DMS153 (cell line): ENCODE measurements at regions not wholly inside any gene's neighbourhood (a gene's known extent, or its start where the extent isn't known, plus 50 kb on each side); places are given as distances from the start of the nearest gene placed in this dataset.
"Not testable (repeated sequence)": the region's sequence is repeated elsewhere in the genome, so short reads cannot be mapped to it uniquely, and the experiment has no call there.

ENCODE experiments used
- DNase-seq: peaks from one replicate; lab custom pipeline; 2025; lab: John Stamatoyannopoulos, UW

DNA sequence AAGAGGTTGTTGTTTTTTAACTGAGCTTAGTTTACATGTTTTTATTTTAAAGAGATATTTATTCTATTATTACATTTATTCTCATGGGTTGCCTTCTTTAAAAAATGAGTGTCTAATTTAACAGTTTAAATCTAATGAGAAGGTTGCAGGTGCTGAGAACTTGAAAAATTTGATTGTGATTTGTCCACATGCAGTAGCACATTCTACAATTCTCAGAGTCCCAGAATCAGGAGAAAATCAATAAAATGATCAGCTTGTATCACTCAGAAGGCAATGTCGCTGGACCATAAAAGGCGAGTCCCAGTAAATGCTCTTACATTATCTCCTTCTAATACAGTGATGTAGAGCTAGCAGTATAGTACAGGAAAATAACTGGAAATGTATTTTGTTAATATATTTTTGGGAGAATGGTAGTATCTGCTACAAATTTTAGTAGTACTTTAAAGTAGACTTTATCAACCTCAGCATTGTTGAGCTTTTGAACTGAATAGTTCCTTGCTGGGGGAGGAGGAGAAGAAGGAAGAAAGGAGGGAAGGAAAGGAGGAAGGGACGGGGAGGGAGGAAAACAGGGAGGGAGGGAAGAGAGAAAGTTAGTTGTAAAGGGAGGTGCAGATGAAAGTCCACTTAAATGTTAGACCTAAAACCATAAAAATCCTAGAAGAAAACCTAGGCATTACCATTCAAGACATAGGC is 458.0 kb downstream of the DOK5 start:
- DNase-seq: no peak

DNA sequence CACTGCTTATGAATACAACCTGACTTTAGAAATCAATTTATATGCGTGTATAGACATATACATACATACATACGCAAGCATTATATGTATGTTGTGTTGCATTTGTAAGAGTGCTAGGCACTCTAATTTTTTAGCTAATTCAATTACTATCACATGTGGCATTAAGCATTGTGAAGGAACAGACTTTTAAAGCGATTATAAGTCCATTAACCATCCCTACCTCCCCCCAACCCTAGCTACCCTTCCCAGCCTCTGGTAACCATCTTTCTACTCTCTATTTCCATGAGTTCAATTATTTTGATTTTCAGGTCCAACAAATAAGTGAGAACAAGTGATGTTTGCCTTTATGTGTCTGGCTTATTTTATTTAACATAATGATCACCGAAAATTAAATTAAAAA is 453.8 kb downstream of the DOK5 start:
- DNase-seq: no peak

- DNase-seq: no peak
These were observed 453.2 kb downstream of the DOK5 start for GRCh38 chr20:54928564-54928963.

GRCh38 chr20:54922636-54923035 is 447.2 kb downstream of the DOK5 start:
- no peak for DNase-seq

- no peak for DNase-seq
These were observed 446.7 kb downstream of the DOK5 start for GRCh38 chr20:54922096-54922495.

- DNase-seq: no peak
These were observed 445.1 kb downstream of the DOK5 start for GRCh38 chr20:54920491-54920890.

DNA sequence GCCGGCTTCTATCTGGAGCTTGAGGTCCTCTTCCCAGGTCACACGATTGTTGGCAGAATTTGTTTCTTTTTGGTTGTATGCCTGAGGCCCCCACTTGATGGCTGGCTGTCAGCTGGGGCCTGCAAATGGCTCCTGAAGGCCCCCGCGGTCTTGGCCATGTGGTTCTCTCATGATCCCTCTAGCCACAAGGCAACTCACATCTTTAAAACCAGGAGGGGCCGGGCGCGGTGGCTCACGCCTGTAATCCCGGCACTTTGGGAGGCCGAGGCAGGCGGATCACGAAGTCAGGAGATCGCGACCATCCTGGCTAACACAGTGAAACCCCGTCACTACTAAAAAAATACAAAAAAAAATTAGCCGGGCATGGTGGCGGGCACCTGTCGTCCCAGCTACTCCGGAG is 443.6 kb downstream of the DOK5 start:
- not testable (repeated sequence) for DNase-seq

DNA sequence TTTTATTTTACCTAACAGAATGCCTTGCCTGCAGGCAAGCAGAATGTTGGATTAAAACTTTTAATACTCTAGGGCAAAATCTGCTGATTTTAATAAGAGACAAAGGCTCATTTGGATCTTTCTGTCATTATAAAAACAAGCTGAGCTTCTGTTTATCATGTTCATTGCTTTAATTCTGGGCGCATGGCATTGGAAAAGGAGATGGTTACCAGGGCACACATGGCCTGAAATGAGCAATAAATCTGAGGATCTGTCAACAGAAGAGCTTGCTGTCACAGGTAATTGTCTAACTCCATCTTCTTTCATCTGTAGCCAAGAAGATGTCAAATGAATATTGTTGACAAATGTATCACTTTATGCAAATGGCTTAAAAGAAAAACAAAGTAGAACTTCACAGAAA is 439.6 kb downstream of the DOK5 start:
- no peak for DNase-seq

DNA sequence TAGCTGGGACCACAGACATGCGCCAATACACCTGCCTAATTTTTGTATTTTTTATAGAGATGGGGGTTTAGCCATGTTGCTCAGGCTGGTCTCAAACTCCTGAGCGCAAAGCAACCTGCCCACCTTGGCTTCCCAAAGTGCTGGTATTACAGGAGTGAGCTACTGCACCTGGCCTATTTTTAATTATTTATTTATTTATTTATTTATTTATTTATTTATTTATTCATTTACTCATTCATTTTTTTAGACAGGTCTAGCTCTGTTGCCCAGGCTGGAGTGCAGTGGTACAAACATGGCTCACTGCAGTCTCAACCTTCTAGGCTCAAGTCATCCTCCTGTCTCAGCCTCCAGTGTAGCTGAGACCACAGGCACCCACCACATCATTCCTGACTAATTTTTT is 434.3 kb downstream of the DOK5 start:
- no peak for DNase-seq

DNA sequence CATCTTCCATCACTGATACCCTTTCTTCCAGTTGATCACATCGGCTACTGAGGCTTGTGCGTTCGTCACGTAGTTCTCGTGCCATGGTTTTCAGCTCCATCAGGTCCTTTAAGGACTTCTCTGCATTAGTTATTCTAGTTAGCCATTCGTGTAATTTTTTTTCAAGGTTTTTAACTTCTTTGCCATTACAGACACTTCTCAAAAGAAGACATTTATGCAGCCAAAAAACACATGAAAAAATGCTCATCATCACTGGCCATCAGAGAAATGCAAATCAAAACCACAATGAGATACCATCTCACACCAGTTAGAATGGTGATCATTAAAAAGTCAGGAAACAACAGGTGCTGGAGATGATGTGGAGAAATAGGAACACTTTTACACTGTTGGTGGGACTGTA is 430.7 kb downstream of the DOK5 start:
- not testable (repeated sequence) for DNase-seq

DNA sequence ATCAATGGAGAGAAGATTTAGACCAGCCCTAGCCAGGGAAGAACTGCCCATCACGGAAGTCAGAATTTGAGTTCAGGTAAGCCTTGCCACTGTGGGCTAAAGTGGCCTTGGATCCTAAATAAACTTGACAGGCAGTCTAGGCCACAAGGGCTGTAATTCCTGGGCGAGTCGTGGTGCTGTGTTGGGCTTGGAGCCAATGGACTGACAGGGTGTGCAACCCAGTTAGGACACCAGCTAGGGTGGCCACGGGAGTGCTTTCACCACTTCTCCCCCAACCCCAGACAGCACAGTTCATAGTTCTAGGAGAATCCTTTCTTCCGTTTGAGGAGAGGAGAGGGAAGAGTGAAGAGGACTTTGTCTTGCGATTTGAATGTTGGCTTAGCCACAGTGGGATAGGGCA is 422.4 kb downstream of the DOK5 start:
- no peak for DNase-seq

DNA sequence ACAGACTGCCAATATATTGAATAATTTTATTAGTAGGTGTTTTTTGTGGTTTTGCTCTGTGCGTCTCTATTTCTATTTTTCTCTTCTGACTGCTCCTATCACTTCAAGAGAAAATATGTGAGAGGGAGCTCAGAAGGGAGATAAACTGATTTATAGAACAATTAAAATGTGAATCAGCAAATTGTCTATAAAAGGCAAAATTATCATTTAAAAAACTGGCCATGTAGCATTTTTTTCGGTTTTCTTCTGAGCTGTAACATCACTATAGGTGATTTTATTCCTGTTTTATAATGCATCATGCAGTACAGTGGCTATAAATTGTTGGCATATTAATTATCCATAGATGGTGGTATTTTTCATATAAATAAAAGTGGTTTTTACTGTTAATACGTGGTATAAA is 416.5 kb downstream of the DOK5 start:
- no peak for DNase-seq

DNA sequence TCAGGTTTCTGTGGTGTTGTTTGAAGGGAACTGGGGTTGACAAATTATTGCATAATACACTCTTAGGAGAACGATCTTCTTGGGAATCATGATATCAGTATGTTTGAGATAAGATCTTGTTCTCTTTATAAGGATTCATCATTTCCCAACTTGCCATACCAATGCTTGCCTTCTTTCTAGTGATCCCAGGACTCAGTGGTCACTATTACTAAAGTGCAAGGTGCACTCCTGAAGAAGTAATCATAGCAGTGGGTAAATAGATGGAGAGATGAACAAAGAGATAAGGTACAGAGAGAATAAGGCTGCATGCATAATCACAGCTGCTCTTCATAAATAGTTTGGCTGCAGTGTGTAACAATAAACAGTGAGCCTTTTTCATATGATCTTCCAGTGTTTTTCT is 404.0 kb downstream of the DOK5 start:
- no peak for DNase-seq

DNA sequence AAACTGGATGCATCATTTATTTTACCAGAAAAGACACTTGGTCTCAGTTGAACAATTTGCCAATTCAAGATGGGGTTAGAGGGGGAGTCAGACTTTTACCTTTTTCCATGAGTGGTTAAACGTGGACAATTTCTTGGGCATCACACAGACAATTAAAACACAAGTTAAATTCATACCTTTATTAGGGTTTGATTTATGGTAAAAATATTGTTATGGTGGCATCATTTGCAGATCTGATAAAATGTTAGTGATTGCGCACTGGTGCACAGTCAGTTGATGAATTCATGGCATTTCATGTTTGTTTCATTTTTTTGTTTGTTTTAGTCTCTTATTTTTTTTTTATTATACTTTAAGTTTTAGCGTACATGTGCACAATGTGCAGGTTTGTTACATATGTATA is 399.9 kb downstream of the DOK5 start:
- DNase-seq: no peak

DNA sequence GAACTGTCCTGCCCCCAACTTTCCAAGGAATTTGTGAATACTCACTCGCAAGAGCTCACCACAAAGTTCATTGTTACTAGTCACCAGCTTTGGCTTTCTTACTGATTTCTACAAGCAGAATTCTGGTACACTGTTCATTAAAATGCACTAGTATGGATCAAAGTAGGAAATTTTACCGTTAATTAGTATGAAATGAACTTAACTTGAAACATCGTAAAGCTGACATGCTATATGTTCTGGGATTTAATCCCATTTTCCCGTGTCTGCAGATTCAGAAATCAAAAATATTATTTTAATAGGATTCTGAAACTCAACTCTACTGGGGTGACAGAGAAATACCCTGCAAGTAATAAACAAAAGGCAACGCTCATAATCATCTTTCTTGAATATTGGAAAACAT is 399.3 kb downstream of the DOK5 start:
- DNase-seq: no peak

DNA sequence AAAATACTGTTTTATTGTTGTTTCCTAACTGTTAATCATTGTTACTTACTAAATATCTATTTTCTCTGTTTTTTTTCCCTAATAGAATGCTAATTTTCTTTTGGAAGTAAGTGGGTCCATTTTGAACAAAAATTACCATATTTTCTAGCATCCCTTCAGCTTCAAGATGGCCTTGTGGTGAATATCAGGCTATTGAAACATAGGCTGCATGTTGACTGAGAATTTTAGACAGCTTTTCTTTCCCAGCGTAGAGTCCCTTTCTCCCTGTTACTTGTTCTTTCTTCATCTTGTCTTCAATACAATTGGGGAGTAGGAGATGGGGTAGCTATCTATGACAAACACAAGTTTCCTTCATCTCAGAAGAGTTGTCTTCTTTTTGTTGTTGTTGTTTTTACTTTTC is 397.0 kb downstream of the DOK5 start:
- DNase-seq: no peak

DNA sequence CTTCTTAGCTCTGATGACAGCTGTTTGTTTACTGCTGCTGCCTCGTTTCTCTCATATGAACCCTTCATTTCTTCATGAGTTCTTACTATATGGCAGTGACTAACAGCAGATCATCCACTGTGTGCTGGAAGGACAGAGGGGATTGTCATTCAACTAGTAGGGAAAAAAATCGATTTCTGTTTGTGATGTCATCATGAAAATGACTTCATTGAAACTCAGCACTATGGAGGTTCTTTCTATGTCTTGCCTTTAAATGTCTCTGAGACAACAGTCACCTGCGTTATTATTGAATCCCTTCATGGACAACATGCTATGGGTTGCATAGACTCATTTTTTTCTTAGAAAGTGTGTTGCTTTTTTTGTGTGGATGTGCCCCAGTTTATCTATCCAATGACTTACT is 394.4 kb downstream of the DOK5 start:
- no peak for DNase-seq

DNA sequence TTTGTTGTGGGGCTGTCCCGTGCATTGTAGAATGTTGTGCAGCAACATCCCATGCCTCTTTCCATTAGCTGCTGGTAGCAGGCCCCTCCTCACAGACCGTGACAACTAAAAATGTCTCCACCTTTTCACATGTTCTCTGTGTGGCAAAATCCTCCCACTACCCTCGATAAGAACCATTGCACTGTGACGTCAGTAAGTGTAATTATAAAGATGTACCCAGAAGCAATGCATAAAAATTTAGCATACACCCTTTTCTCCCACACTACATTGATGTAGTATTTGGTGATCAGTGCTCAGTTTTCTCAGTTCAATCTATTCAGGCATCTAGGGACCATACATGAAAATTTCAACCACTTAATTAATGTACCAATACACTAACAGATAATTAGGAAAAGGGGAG is 389.9 kb downstream of the DOK5 start:
- no peak for DNase-seq

DNA sequence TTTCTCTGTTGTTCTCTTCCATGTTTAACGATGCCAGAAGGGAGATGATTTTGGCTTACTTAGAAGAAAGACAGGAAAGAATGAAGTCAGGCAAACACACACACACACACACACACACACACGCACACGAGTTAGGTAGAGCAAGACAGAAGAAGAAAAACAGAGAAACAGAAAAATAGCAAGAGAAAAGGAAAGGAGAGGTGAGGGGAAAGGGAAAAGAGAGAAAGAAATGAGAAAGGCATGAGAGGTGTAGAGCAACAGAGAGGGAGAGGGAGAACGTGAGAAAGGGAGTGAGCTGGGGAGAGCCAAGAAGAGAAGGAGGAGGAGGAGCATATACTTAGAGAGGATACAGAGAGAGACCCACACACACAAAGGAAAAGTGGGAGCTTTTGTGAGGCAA is 385.3 kb downstream of the DOK5 start:
- no peak for DNase-seq

DNA sequence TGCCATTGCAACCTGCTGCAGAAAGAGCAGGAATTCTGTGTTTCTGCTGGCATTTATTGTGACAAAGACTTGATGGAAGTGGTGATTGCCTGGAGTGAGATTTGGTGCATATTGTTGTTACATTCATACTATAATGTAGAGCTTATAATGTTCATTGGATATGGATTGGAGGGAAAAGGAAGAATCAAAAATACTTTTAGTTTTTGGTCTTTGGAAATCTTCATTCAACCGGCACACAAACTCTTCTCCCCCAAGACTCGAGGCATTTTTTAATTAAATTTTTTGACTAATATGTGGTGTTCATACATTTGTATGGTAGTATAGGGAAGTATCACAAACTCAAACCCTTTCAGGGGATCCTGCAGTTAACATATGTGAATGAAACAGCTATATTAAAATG is 380.8 kb downstream of the DOK5 start:
- no peak for DNase-seq

DNA sequence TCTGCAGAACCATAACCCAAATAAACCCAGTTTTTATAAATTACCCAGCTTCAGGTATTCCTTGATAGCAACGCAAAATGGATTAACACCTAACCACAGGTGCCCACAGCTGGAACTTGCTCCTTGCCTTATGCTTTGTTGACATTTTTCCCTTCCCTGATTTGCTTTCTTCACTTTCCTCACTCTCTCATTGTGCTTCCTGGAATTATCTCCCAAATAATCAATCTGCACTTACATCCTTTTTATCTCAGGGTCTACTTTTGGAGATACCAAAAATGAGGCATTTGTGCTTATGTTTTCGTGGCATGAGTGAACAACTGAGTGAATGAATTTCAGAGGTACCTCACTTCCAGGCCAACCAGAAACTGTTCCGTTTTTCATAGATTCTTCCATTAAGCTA is 374.3 kb downstream of the DOK5 start:
- no peak for DNase-seq

GRCh38 chr20:54848984-54849538 is 373.7 kb downstream of the DOK5 start:
- DNase-seq: no peak

- no peak for DNase-seq
These were observed 372.9 kb downstream of the DOK5 start for GRCh38 chr20:54848262-54848661.

GRCh38 chr20:54846948-54847347 is 371.6 kb downstream of the DOK5 start:
- no peak for DNase-seq
